Right lobe of liver (tissue), 6 donors: ENCODE measurements at regions not wholly inside any gene's neighbourhood (a gene's known extent, or its start where the extent isn't known, plus 50 kb on each side); places are given as distances from the start of the nearest gene placed in this dataset.

Experiments
- ATAC-seq, 4 donors: fragments of 200-7000 bp; cut with Tn5 transposase; one replicate each; pipeline ENCODE4 v1.9.1; 2020; ENCODE audit warnings: mild to moderate bottlenecking in 4 of 4, moderate library complexity in 4 of 4
- DNase-seq, 3 donors: peaks; one replicate each; pipeline ENCODE4 v3.0.0-alpha.2; 2020
- H3K27ac ChIP-seq, 3 donors: fragments of 200-600 bp; one replicate each; pipeline ENCODE4 v1.8.0; 2022
- H3K27me3 ChIP-seq, 2 donors: fragments of 200-600 bp; one replicate each; pipeline ENCODE4 v1.8.0; 2022
- H3K36me3 ChIP-seq, 4 donors: fragments of 200-600 bp; sonication (generic) in 1 of 4; one replicate each; pipeline versions ENCODE4 v1.5.1 to v1.8.0; 2017 to 2022; ENCODE audit warnings: control low read depth in 1 of 4
- H3K4me1 ChIP-seq, 4 donors: fragments of 200-600 bp; sonication (generic) in 1 of 4; one replicate each; pipeline versions ENCODE4 v1.5.1 to v1.8.0; 2017 to 2022; ENCODE audit warnings: control low read depth in 1 of 4
- H3K4me3 ChIP-seq, 3 donors: fragments of 200-600 bp; one replicate each; pipeline ENCODE4 v1.8.0; 2022
- H3K9me3 ChIP-seq, 4 donors: fragments of 200-600 bp; sonication (generic) in 1 of 4; one replicate each; pipeline versions ENCODE4 v1.5.1 to v1.8.0; 2017 to 2022; ENCODE audit warnings: control low read depth in 1 of 4
- POLR2A ChIP-seq: fragments of 450-650 bp; IDR thresholded peaks from one replicate; pipeline ENCODE4 v1.6.1; 2017; ENCODE audit warnings: antibody characterized with exemption, mild to moderate bottlenecking
- WGBS: methylation state at CpG from one replicate; pipeline ENCODE4 v1.1.6; 2018; ENCODE audit warnings: low coverage, low lambda C conversion rate; ENCODE audit not compliant: insufficient coverage; ENCODE audit errors: missing lambda C conversion rate; 5-methylcytosine and 5-hydroxymethylcytosine counted together
- intact Hi-C, 2 donors: fragments of 100-400 bp; cut with DNase I; formaldehyde crosslinking; loops; one replicate each; pipeline versions ENCODE4 v1.11.2 to v1.14.1; 2022
- TF ChIP-seq, protein P1 (sequence below), 4 donors: fragments of 200-600 bp in 3 of 4; fragments of 450-650 bp in 1 of 4; IDR thresholded peaks; one replicate each; pipeline versions ENCODE4 v1.5.1 to v1.8.0; 2016 to 2022; ENCODE audit warnings: antibody characterized with exemption in 4 of 4, mild to moderate bottlenecking in 2 of 4
- donor health status: DM: no; HTN: yes; CAD: no.
- donor health status: DM: no; HTN: no; CAD: no.
- donor health status: DM: no; HTN: no; CAD: no.
- donor health status: DM: no; HTN: yes; CAD: no.
- donor health status: DM: no; HTN: yes; CAD: no.

DNA sequence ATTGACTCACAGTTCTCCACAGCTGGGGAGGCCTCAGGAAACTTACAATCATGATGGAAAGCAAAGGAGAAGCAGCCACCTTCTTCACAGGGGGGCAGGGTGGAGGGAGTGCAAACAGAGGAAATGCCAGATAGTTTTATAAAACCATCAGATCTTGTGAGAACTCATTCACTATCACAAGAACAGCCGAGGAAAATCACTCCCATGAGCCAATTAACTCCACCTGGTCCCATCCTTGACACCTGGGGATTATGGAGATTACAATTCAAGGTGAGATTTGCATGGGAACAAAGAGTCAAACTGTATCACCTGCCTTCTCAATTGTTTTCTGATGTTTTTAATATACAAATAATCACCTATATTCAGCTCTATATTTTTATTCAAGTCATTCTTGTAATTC, 1527.3 kb upstream of the GOT2 start:
- H3K9me3 ChIP-seq: no peaks in the 10 kb centered on the region
- no peak overlapping the region for H3K27ac ChIP-seq
- H3K36me3 ChIP-seq: no peaks in the 10 kb centered on the region
- H3K27me3 ChIP-seq: no peaks in the 10 kb centered on the region
- no peak for TF ChIP-seq POLR2A
- ATAC-seq (no peak), DNase-seq (no peak)
- intact Hi-C loops: no loop called here
- 0% methylated on average over 1 of the region's 1 CpG for WGBS
- H3K4me1 ChIP-seq: no peaks in the 10 kb centered on the region
- no peak overlapping the region for H3K4me3 ChIP-seq

DNA sequence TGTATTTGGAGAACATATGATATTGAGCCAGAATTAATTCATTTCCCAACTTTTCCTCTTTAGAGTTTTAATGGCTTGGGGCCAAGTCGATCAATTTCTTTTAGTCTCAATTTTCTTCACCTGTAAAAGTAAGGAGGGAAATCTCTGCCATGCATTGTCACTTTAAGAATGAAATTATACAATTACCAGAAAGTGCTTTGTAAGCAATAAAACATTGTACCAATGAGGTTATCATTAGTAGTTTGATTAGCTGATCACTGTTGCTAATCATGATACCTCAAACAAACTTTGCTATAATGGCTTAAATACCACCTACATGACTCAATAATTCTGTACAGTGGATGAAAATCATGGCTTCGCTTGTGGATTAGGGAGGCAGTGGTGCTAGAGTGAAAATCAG, 1525.8 kb upstream of the GOT2 start:
- no peak for ATAC-seq
- intact Hi-C loops: no loop called here
- Histone ChIP-seq H3K4me1 (no peaks in the 10 kb centered on the region), H3K36me3 (no peaks in the 10 kb centered on the region), H3K4me3 (no peak overlapping the region), H3K27ac (no peak overlapping the region), H3K27me3 (no peaks in the 10 kb centered on the region), H3K9me3 (no peaks in the 10 kb centered on the region)
- DNase-seq: no peak
- TF ChIP-seq POLR2A: no peak
- TF ChIP-seq, protein P1, sequence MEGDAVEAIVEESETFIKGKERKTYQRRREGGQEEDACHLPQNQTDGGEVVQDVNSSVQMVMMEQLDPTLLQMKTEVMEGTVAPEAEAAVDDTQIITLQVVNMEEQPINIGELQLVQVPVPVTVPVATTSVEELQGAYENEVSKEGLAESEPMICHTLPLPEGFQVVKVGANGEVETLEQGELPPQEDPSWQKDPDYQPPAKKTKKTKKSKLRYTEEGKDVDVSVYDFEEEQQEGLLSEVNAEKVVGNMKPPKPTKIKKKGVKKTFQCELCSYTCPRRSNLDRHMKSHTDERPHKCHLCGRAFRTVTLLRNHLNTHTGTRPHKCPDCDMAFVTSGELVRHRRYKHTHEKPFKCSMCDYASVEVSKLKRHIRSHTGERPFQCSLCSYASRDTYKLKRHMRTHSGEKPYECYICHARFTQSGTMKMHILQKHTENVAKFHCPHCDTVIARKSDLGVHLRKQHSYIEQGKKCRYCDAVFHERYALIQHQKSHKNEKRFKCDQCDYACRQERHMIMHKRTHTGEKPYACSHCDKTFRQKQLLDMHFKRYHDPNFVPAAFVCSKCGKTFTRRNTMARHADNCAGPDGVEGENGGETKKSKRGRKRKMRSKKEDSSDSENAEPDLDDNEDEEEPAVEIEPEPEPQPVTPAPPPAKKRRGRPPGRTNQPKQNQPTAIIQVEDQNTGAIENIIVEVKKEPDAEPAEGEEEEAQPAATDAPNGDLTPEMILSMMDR (IDR thresholded peaks at IDR 0.05): no peak
- WGBS: 56% methylated on average over 2 of the region's 2 CpGs

DNA sequence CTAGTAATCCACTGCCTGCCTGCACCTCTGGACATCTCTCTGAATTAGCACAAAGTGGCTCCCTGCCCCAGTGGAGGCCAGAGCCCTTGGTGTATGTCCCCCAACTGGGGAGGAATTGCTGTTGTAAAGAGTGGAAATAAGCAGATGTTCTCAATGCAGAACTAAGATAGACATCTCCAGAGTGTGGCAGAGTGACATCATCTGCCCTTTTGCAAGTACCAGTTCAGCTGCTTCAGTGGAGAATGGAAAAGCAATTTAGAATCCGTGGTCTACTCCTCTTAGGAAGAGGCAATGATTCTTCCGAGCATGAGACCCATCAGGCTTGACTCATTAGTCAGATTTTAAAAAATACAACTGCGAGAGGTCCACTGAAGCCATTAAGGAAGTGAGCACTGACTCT, 1512.0 kb upstream of the GOT2 start:
- no peak overlapping the region for H3K27ac ChIP-seq
- no peaks in the 10 kb centered on the region for H3K9me3 ChIP-seq
- intact Hi-C loops: no loop called here
- 32% methylated on average over 3 of the region's 3 CpGs for WGBS
- DNase-seq: no peak
- TF ChIP-seq, protein P1 (IDR thresholded peaks at IDR 0.05): no peak
- TF ChIP-seq POLR2A: no peak
- no peaks in the 10 kb centered on the region for H3K4me1 ChIP-seq
- H3K36me3 ChIP-seq: no peaks in the 10 kb centered on the region
- H3K27me3 ChIP-seq: no peaks in the 10 kb centered on the region
- ATAC-seq: no peak
- no peak overlapping the region for H3K4me3 ChIP-seq

DNA sequence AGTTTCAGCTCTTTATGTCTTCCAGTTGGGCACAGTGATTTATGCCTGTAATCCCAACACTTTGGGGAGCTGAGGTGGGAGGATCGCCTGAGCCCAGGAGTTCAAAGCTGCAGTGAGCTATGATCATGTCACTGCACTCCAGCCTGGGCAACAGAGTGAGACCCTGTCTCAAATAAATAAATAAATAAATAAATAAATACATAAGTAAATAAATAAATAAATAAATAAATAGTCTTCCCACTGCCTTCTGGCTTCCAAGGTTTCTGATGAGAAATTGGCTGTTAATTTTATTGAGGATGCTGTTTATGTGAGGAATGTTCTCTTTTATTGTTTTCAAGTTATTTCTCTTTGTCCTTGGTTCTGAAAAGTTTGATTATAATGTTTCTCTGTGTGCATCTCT, 1507.6 kb upstream of the GOT2 start:
- Histone ChIP-seq H3K4me3 (no peak overlapping the region), H3K27me3 (no peaks in the 10 kb centered on the region), H3K36me3 (no peaks in the 10 kb centered on the region), H3K4me1 (no peaks in the 10 kb centered on the region), H3K9me3 (no peaks in the 10 kb centered on the region), H3K27ac (no peak overlapping the region)
- WGBS: 87% methylated on average over 1 of the region's 1 CpG
- no peak for DNase-seq
- intact Hi-C loops: no loop called here
- TF ChIP-seq, protein P1 (IDR thresholded peaks at IDR 0.05): no peak
- no peak for TF ChIP-seq POLR2A
- ATAC-seq: no peak

GRCh38 chr16:60230666-60231065, 1496.5 kb upstream of the GOT2 start:
- Histone ChIP-seq H3K4me3 (no peak overlapping the region), H3K4me1 (no peaks in the 10 kb centered on the region), H3K36me3 (no peaks in the 10 kb centered on the region), H3K27me3 (no peaks in the 10 kb centered on the region), H3K9me3 (no peaks in the 10 kb centered on the region), H3K27ac (no peak overlapping the region)
- intact Hi-C loops: no loop called here
- ATAC-seq (no peak), DNase-seq (no peak)
- 20% methylated on average over 4 of the region's 4 CpGs for WGBS
- TF ChIP-seq, protein P1 (IDR thresholded peaks at IDR 0.05): no peak
- TF ChIP-seq POLR2A: no peak
